Keratinocyte (primary cell): ENCODE measurements at regions not wholly inside any gene's neighbourhood (a gene's known extent, or its start where the extent isn't known, plus 50 kb on each side); places are given as distances from the start of the nearest gene placed in this dataset.

ENCODE experiments used
- DNase-seq: peaks from one replicate; pipeline ENCODE4 v3.0.0-alpha.2; 2011; ENCODE audit warnings: low read depth, missing footprints, low spot score
- FAIRE-seq: peaks from 2 replicates; lab custom pipeline; 2011; peaks lifted over from hg19 to GRCh38; lab: Jason Lieb, UNC
- H2AFZ ChIP-seq: 2 replicates; pipeline ENCODE4 v1.6.0; 2012; ENCODE audit warnings: low read length, control low read depth, inconsistent platforms; ENCODE audit not compliant: control insufficient read depth
- H3K27ac ChIP-seq: 2 replicates; pipeline ENCODE4 v1.5.1; 2011; ENCODE audit warnings: low read length; ENCODE audit not compliant: control insufficient read depth, insufficient read depth
- H3K27me3 ChIP-seq: 3 replicates; pipeline ENCODE4 v1.6.0; 2011; ENCODE audit warnings: low read length; ENCODE audit not compliant: control insufficient read depth, insufficient read depth; ENCODE audit errors: extremely low read depth
- H3K36me3 ChIP-seq, 2 experiments: 2 replicates in 1 of 2; 3 replicates in 1 of 2; pipeline ENCODE4 v1.5.1; 2011; ENCODE audit warnings: low read length in 2 of 2, mild to moderate bottlenecking in 1 of 2; ENCODE audit not compliant: control insufficient read depth in 2 of 2, insufficient read depth in 2 of 2; ENCODE audit errors: extremely low read depth in 1 of 2
- H3K4me1 ChIP-seq: 3 replicates; pipeline ENCODE4 v1.5.1; 2011; ENCODE audit warnings: low read length; ENCODE audit not compliant: control insufficient read depth, insufficient read depth; ENCODE audit errors: extremely low read depth
- H3K4me2 ChIP-seq: 3 replicates; pipeline ENCODE4 v1.6.0; 2011; ENCODE audit warnings: low read depth, low read length; ENCODE audit not compliant: control insufficient read depth, insufficient read depth; ENCODE audit errors: extremely low read depth
- H3K4me3 ChIP-seq, 3 experiments: fragments of 200-600 bp in 1 of 3; sonication (generic) in 1 of 3; 2 replicates in 2 of 3; 3 replicates in 1 of 3; pipeline ENCODE4 v1.5.1; 2011 to 2016; ENCODE audit warnings: low read length in 3 of 3, mild to moderate bottlenecking in 3 of 3, control low read depth in 2 of 3, inconsistent platforms in 1 of 3, low read depth in 1 of 3, mixed read lengths in 1 of 3, mixed run types in 1 of 3, moderate library complexity in 1 of 3; ENCODE audit not compliant: control insufficient read depth in 2 of 3, insufficient read depth in 2 of 3; ENCODE audit errors: extremely low read depth in 1 of 3
- H3K79me2 ChIP-seq: 2 replicates; pipeline ENCODE4 v1.6.0; 2012; ENCODE audit warnings: low read length; ENCODE audit not compliant: control insufficient read depth, insufficient read depth
- H3K9ac ChIP-seq: 3 replicates; pipeline ENCODE4 v1.6.0; 2011; ENCODE audit warnings: low read length; ENCODE audit not compliant: control insufficient read depth, insufficient read depth; ENCODE audit errors: extremely low read depth
- H3K9me1 ChIP-seq: 3 replicates; pipeline ENCODE4 v1.6.0; 2011; ENCODE audit warnings: low read length; ENCODE audit not compliant: control insufficient read depth, insufficient read depth; ENCODE audit errors: extremely low read depth
- H3K9me3 ChIP-seq: 2 replicates; pipeline ENCODE4 v1.5.1; 2012; ENCODE audit warnings: low read depth, low read length; ENCODE audit not compliant: control insufficient read depth
- H4K20me1 ChIP-seq: 3 replicates; pipeline ENCODE4 v1.6.0; 2011; ENCODE audit warnings: low read length; ENCODE audit not compliant: control insufficient read depth, insufficient read depth; ENCODE audit errors: extremely low read depth
- CTCF ChIP-seq, 3 experiments: IDR thresholded peaks in 1 of 3; conservative IDR thresholded peaks in 1 of 3; optimal IDR thresholded peaks in 1 of 3; 2 replicates in 2 of 3; 3 replicates in 1 of 3; pipeline versions ENCODE3 to v1.5.1; 2011; ENCODE audit warnings: low read length in 3 of 3, mild to moderate bottlenecking in 3 of 3, moderate library complexity in 2 of 3, control low read depth in 1 of 3, inconsistent platforms in 1 of 3; ENCODE audit not compliant: insufficient read depth in 2 of 3; ENCODE audit errors: extremely low read depth in 1 of 3
- EZH2 ChIP-seq: IDR thresholded peaks from one replicate; pipeline ENCODE4 v1.6.1; 2012; ENCODE audit warnings: inconsistent platforms, mild to moderate bottlenecking, low read length, moderate library complexity
- dilution Hi-C: fragments of 300-500 bp; cut with MboI; formaldehyde crosslinking; loops from one replicate; pipeline ENCODE4 v1.7.0; 2020; ENCODE audit warnings: low sequenced_read_pairs; ENCODE audit not compliant: extremely low pct_ligation_motif_present

- Histone ChIP-seq H3K79me2 (no peaks in the 10 kb centered on the region), H3K9me3 (no peaks in the 10 kb centered on the region), H3K4me2 (no peak overlapping the region), H3K9me1 (no peaks in the 10 kb centered on the region), H3K27ac (no peak overlapping the region), H3K4me3 (no peak overlapping the region), H3K9ac (no peak overlapping the region), H3K4me1 (no peaks in the 10 kb centered on the region), H4K20me1 (no peaks in the 10 kb centered on the region), H2AFZ (no peak overlapping the region), H3K27me3 (no peaks in the 10 kb centered on the region), H3K36me3 (no peaks in the 10 kb centered on the region)
- FAIRE-seq, result no peak
- no peak for DNase-seq
- dilution Hi-C loops, result no loop called here
- TF ChIP-seq EZH2 (no peak), CTCF (optimal IDR thresholded peaks at IDR 0.05 in 1 of 3, IDR thresholded peaks at IDR 0.05 in 1 of 3, conservative IDR thresholded peaks at IDR 0.05 in 1 of 3; ENCODE audit: extremely low read depth in 1 of 3, insufficient read depth in 2 of 3, low read length in 3 of 3) (no peak)
These were observed 326.5 kb downstream of the BCL11A start for GRCh38 chr2:60226943-60227342.

GRCh38 chr2:60226191-60226590 is 327.3 kb downstream of the BCL11A start:
- Histone ChIP-seq H3K9ac (no peak overlapping the region), H3K79me2 (no peaks in the 10 kb centered on the region), H3K9me3 (no peaks in the 10 kb centered on the region), H3K36me3 (no peaks in the 10 kb centered on the region), H3K9me1 (no peaks in the 10 kb centered on the region), H3K27ac (no peak overlapping the region), H2AFZ (no peak overlapping the region), H3K27me3 (no peaks in the 10 kb centered on the region), H3K4me1 (no peaks in the 10 kb centered on the region), H3K4me2 (no peak overlapping the region), H3K4me3 (no peak overlapping the region), H4K20me1 (no peaks in the 10 kb centered on the region)
- TF ChIP-seq EZH2 (no peak), CTCF (optimal IDR thresholded peaks at IDR 0.05 in 1 of 3, IDR thresholded peaks at IDR 0.05 in 1 of 3, conservative IDR thresholded peaks at IDR 0.05 in 1 of 3; ENCODE audit: extremely low read depth in 1 of 3, insufficient read depth in 2 of 3, low read length in 3 of 3) (no peak)
- dilution Hi-C loops, result no loop called here
- FAIRE-seq (no peak), DNase-seq (no peak)
